Neuronal stem cell (in vitro differentiated cells): ENCODE measurements at regions not wholly inside any gene's neighbourhood (a gene's known extent, or its start where the extent isn't known, plus 50 kb on each side); places are given as distances from the start of the nearest gene placed in this dataset.

Experiments used
- DNase-seq: peaks from one replicate; pipeline ENCODE4 v3.0.0-alpha.2; 2013; ENCODE audit warnings: low spot score
- H2AFZ ChIP-seq: one replicate; pipeline ENCODE4 v1.6.1; 2013; ENCODE audit warnings: mild to moderate bottlenecking, low read length, inconsistent platforms
- H2AK5ac ChIP-seq: 2 replicates; pipeline ENCODE4 v1.6.1; 2013; ENCODE audit warnings: low read depth, mild to moderate bottlenecking, inconsistent platforms, low read length, moderate library complexity, mixed read lengths
- H2BK120ac ChIP-seq: 2 replicates; pipeline ENCODE4 v1.6.1; 2013; ENCODE audit warnings: low read depth, mild to moderate bottlenecking, inconsistent platforms, low read length, moderate library complexity, mixed read lengths
- H2BK12ac ChIP-seq: one replicate; pipeline ENCODE4 v1.6.1; 2013; ENCODE audit warnings: low read length, inconsistent platforms
- H2BK15ac ChIP-seq: 2 replicates; pipeline ENCODE4 v1.6.1; 2013; ENCODE audit warnings: mild to moderate bottlenecking, low read length, inconsistent platforms, mixed read lengths
- H2BK5ac ChIP-seq: one replicate; pipeline ENCODE4 v1.6.1; 2013; ENCODE audit warnings: inconsistent platforms, mild to moderate bottlenecking, low read length, moderate library complexity
- H3K14ac ChIP-seq: one replicate; pipeline ENCODE4 v1.6.1; 2013; ENCODE audit warnings: low read length, inconsistent platforms
- H3K18ac ChIP-seq: 2 replicates; pipeline ENCODE4 v1.6.1; 2013; ENCODE audit warnings: low read length, inconsistent platforms
- H3K23ac ChIP-seq: 2 replicates; pipeline ENCODE4 v1.6.1; 2013; ENCODE audit warnings: low read depth, mild to moderate bottlenecking, mixed read lengths, low read length, inconsistent platforms; ENCODE audit not compliant: poor library complexity
- H3K27ac ChIP-seq: replicated peaks from 3 replicates; pipeline ENCODE4 v1.5.1; 2013; ENCODE audit warnings: low read length, inconsistent platforms
- H3K27me3 ChIP-seq, 3 experiments: 2 replicates each; pipeline ENCODE4 v1.6.1; 2013; ENCODE audit warnings: low read length in 3 of 3, mild to moderate bottlenecking in 2 of 3, inconsistent platforms in 1 of 3, low read depth in 1 of 3, mixed read lengths in 1 of 3, moderate library complexity in 1 of 3; ENCODE audit not compliant: control insufficient read depth in 3 of 3, insufficient read depth in 3 of 3
- H3K36me3 ChIP-seq, 2 donors: replicated peaks in 1 of 2; 2 replicates each; pipeline ENCODE4 v1.6.1; 2013; ENCODE audit warnings: low read length in 2 of 2; ENCODE audit not compliant: control insufficient read depth in 2 of 2, insufficient read depth in 2 of 2
- H3K4ac ChIP-seq: 2 replicates; pipeline ENCODE4 v1.6.1; 2013; ENCODE audit warnings: inconsistent platforms, mild to moderate bottlenecking, low read length, moderate library complexity
- H3K4me1 ChIP-seq, 2 donors: 1 replicate in 1 of 2; 2 replicates in 1 of 2; pipeline ENCODE4 v1.6.1; 2013; ENCODE audit warnings: low read length in 2 of 2, low read depth in 1 of 2; ENCODE audit not compliant: control insufficient read depth in 2 of 2, insufficient read depth in 1 of 2
- H3K4me2 ChIP-seq: one replicate; pipeline ENCODE4 v1.6.1; 2013; ENCODE audit warnings: mild to moderate bottlenecking, low read length, inconsistent platforms; ENCODE audit not compliant: insufficient read depth, poor library complexity, severe bottlenecking
- H3K4me3 ChIP-seq, 2 donors: 2 replicates each; pipeline ENCODE4 v1.5.1; 2013; ENCODE audit warnings: low read length in 2 of 2, mild to moderate bottlenecking in 2 of 2, inconsistent platforms in 1 of 2, moderate library complexity in 1 of 2
- H3K79me1 ChIP-seq: one replicate; pipeline ENCODE4 v1.6.1; 2013; ENCODE audit warnings: low read depth, mild to moderate bottlenecking, inconsistent platforms, low read length, moderate library complexity
- H3K9ac ChIP-seq: one replicate; pipeline ENCODE4 v1.6.1; 2013; ENCODE audit warnings: mild to moderate bottlenecking, low read depth, low read length, inconsistent platforms; ENCODE audit not compliant: poor library complexity
- H3K9me3 ChIP-seq, 2 donors: replicated peaks in 1 of 2; 2 replicates each; pipeline versions ENCODE3 to v1.6.1; 2013; ENCODE audit warnings: low read length in 2 of 2, mild to moderate bottlenecking in 2 of 2, inconsistent platforms in 1 of 2, low read depth in 1 of 2, mixed read lengths in 1 of 2, moderate library complexity in 1 of 2; ENCODE audit not compliant: control insufficient read depth in 2 of 2, insufficient read depth in 1 of 2
- H4K8ac ChIP-seq: one replicate; pipeline ENCODE4 v1.6.1; 2013; ENCODE audit warnings: low read depth, mild to moderate bottlenecking, inconsistent platforms, low read length, moderate library complexity
- H4K91ac ChIP-seq: one replicate; pipeline ENCODE4 v1.6.1; 2013; ENCODE audit warnings: low read length, low read depth, mild to moderate bottlenecking, inconsistent platforms; ENCODE audit not compliant: poor library complexity
- WGBS, 2 donors: extraction: QIAGEN DNeasy Blood & Tissue Kit; methylation state at CpG; one replicate each; pipeline ENCODE4 v1.1.7; 2013; ENCODE audit warnings: missing lambda C conversion rate in 2 of 2, mixed read lengths in 1 of 2; ENCODE audit not compliant: insufficient read length in 2 of 2, insufficient replicate concordance in 1 of 2; ENCODE audit errors: extremely low coverage in 2 of 2; 5-methylcytosine and 5-hydroxymethylcytosine counted together

- no CpG with 5 or more reads among the region's 2 CpGs for WGBS, 2 donors
These were observed 837.6 kb upstream of the ADAMTS5 start for GRCh38 chr21:27804515-27804914.

GRCh38 chr21:27803571-27803970 is 836.7 kb upstream of the ADAMTS5 start:
- Histone ChIP-seq H3K23ac (no peak overlapping the region), H3K4me1 (no peaks in the 10 kb centered on the region), H3K14ac (no peak overlapping the region), H2AFZ (no peak overlapping the region), H3K18ac (no peak overlapping the region), H3K79me1 (no peaks in the 10 kb centered on the region), H2BK120ac (no peak overlapping the region), H2BK15ac (no peak overlapping the region), H2BK12ac (no peak overlapping the region), H3K4me2 (no peak overlapping the region), H4K91ac (no peak overlapping the region), H3K9me3 (no peaks in the 10 kb centered on the region), H3K27me3 (no peaks in the 10 kb centered on the region), H2BK5ac (no peak overlapping the region), H2AK5ac (no peak overlapping the region), H3K36me3 (no peaks in the 10 kb centered on the region), H4K8ac (no peak overlapping the region), H3K4me3 (no peak overlapping the region), H3K4ac (no peak overlapping the region), H3K9ac (no peak overlapping the region), H3K27ac (no peak overlapping the region)
- no CpG with 5 or more reads among the region's 2 CpGs for WGBS, 2 donors
- DNase-seq: no peak

More at GRCh38 chr21:27804515-27804914, 837.6 kb upstream of the ADAMTS5 start:
- Histone ChIP-seq H3K27ac (no peak overlapping the region), H2AFZ (no peak overlapping the region), H4K8ac (no peak overlapping the region), H3K14ac (no peak overlapping the region), H4K91ac (no peak overlapping the region), H2BK5ac (no peak overlapping the region), H2AK5ac (no peak overlapping the region), H2BK120ac (no peak overlapping the region), H3K18ac (no peak overlapping the region), H3K36me3 (no peaks in the 10 kb centered on the region), H3K27me3 (no peaks in the 10 kb centered on the region), H3K9ac (no peak overlapping the region), H2BK12ac (no peak overlapping the region), H2BK15ac (no peak overlapping the region), H3K9me3 (no peaks in the 10 kb centered on the region), H3K4me1 (no peaks in the 10 kb centered on the region), H3K23ac (no peak overlapping the region), H3K4me3 (no peak overlapping the region), H3K4me2 (no peak overlapping the region), H3K79me1 (no peaks in the 10 kb centered on the region), H3K4ac (no peak overlapping the region)
- peak; percentile 4 for DNase-seq

- no peak overlapping the region for H2BK5ac ChIP-seq
- no peak overlapping the region for H2BK15ac ChIP-seq
- no peaks in the 10 kb centered on the region for H3K4me1 ChIP-seq
- no peak overlapping the region for H3K14ac ChIP-seq
- no peak overlapping the region for H3K9ac ChIP-seq
- no peak overlapping the region for H3K18ac ChIP-seq
- no peak overlapping the region for H4K8ac ChIP-seq
- DNase-seq: peak; percentile 18
- no peaks in the 10 kb centered on the region for H3K36me3 ChIP-seq
- no peaks in the 10 kb centered on the region for H3K27me3 ChIP-seq
- H3K4ac ChIP-seq: no peak overlapping the region
- no peak overlapping the region for H3K23ac ChIP-seq
- H3K9me3 ChIP-seq: no peaks in the 10 kb centered on the region
- H3K79me1 ChIP-seq: no peaks in the 10 kb centered on the region
- H2AK5ac ChIP-seq: no peak overlapping the region
- no CpG with 5 or more reads among the region's 7 CpGs for WGBS, 2 donors
- H3K4me2 ChIP-seq: no peak overlapping the region
- no peak overlapping the region for H2BK12ac ChIP-seq
- no peak overlapping the region for H3K27ac ChIP-seq
- H4K91ac ChIP-seq: no peak overlapping the region
- no peak overlapping the region for H2AFZ ChIP-seq
- no peak overlapping the region for H2BK120ac ChIP-seq
- H3K4me3 ChIP-seq: no peak overlapping the region
These were observed 836.1 kb upstream of the ADAMTS5 start for GRCh38 chr21:27802816-27803475.

- Histone ChIP-seq H3K79me1 (no peaks in the 10 kb centered on the region), H2BK5ac (no peak overlapping the region), H4K8ac (no peak overlapping the region), H3K14ac (no peak overlapping the region), H3K4me2 (no peak overlapping the region), H3K27me3 (no peaks in the 10 kb centered on the region), H2AFZ (no peak overlapping the region), H4K91ac (no peak overlapping the region), H3K36me3 (no peaks in the 10 kb centered on the region), H2BK12ac (no peak overlapping the region), H3K18ac (no peak overlapping the region), H2AK5ac (no peak overlapping the region), H3K9me3 (no peaks in the 10 kb centered on the region), H2BK15ac (no peak overlapping the region), H3K4ac (no peak overlapping the region), H2BK120ac (no peak overlapping the region), H3K4me1 (no peaks in the 10 kb centered on the region), H3K4me3 (no peak overlapping the region), H3K23ac (no peak overlapping the region), H3K27ac (no peak overlapping the region), H3K9ac (no peak overlapping the region)
- WGBS, 2 donors: no CpG with 5 or more reads among the region's 8 CpGs
- DNase-seq: no peak
These were observed 833.0 kb upstream of the ADAMTS5 start for GRCh38 chr21:27799861-27800260.
